Osteoblast (primary cell): ENCODE measurements at regions not wholly inside any gene's neighbourhood (a gene's known extent, or its start where the extent isn't known, plus 50 kb on each side); places are given as distances from the start of the nearest gene placed in this dataset.

Experiments used
- DNase-seq: peaks from one replicate; pipeline ENCODE4 v3.0.0; 2011; ENCODE audit warnings: low spot score, mixed read lengths; ENCODE audit not compliant: insufficient read length; ENCODE audit errors: missing footprints
- H2AFZ ChIP-seq: 2 replicates; pipeline ENCODE4 v1.6.0; 2011; ENCODE audit warnings: mild to moderate bottlenecking, low read length
- H3K27ac ChIP-seq: 2 replicates; pipeline ENCODE4 v1.5.1; 2011; ENCODE audit warnings: mild to moderate bottlenecking, low read depth, low read length, moderate library complexity
- H3K27me3 ChIP-seq: 2 replicates; pipeline ENCODE4 v1.6.0; 2012; ENCODE audit warnings: mild to moderate bottlenecking, control low read depth, inconsistent platforms, low read length, moderate library complexity; ENCODE audit not compliant: insufficient read depth
- H3K36me3 ChIP-seq: 2 replicates; pipeline ENCODE4 v1.5.1; 2011; ENCODE audit warnings: mild to moderate bottlenecking, low read length, control low read depth, moderate library complexity; ENCODE audit not compliant: insufficient read depth
- H3K4me1 ChIP-seq: 2 replicates; pipeline ENCODE4 v1.5.1; 2011; ENCODE audit warnings: mild to moderate bottlenecking, low read length, control low read depth, moderate library complexity; ENCODE audit not compliant: insufficient read depth
- H3K4me2 ChIP-seq: 2 replicates; pipeline ENCODE4 v1.6.0; 2011; ENCODE audit warnings: mild to moderate bottlenecking, low read length; ENCODE audit not compliant: insufficient read depth
- H3K4me3 ChIP-seq: fragments of 200-600 bp; sonication (generic); 3 replicates; pipeline ENCODE4 v1.5.1; 2012; ENCODE audit warnings: mild to moderate bottlenecking, low read length, inconsistent platforms; ENCODE audit not compliant: insufficient read depth
- H3K79me2 ChIP-seq: 2 replicates; pipeline ENCODE4 v1.6.0; 2012; ENCODE audit warnings: mild to moderate bottlenecking, low read length, control low read depth, inconsistent platforms; ENCODE audit not compliant: insufficient read depth
- H3K9me3 ChIP-seq: 2 replicates; pipeline ENCODE4 v1.5.1; 2011; ENCODE audit warnings: low read depth, low read length, control low read depth
- H4K20me1 ChIP-seq: 2 replicates; pipeline ENCODE4 v1.6.0; 2012; ENCODE audit warnings: mild to moderate bottlenecking, low read length, control low read depth; ENCODE audit not compliant: insufficient read depth
- CTCF ChIP-seq: IDR thresholded peaks from 2 replicates; pipeline ENCODE4 v1.5.1; 2011; ENCODE audit warnings: mild to moderate bottlenecking, low read depth, low read length, moderate library complexity; ENCODE audit errors: extremely low read depth

GRCh38 chr11:90593099-90593498 lies 370.2 kb upstream of the CHORDC1 start:
- Histone ChIP-seq H3K4me2 (no peak overlapping the region), H3K79me2 (no peaks in the 10 kb centered on the region), H3K4me3 (no peak overlapping the region), H3K4me1 (no peaks in the 10 kb centered on the region), H3K9me3 (no peaks in the 10 kb centered on the region), H3K27me3 (no peaks in the 10 kb centered on the region), H2AFZ (no peak overlapping the region), H3K27ac (no peak overlapping the region), H4K20me1 (no peaks in the 10 kb centered on the region), H3K36me3 (no peaks in the 10 kb centered on the region)
- no peak for DNase-seq
- no peak for TF ChIP-seq CTCF

- Histone ChIP-seq H3K27me3 (no peaks in the 10 kb centered on the region), H2AFZ (no peak overlapping the region), H3K27ac (no peak overlapping the region), H3K4me2 (no peak overlapping the region), H3K4me3 (no peak overlapping the region), H3K36me3 (no peaks in the 10 kb centered on the region), H3K79me2 (no peaks in the 10 kb centered on the region), H3K9me3 (no peaks in the 10 kb centered on the region), H3K4me1 (no peaks in the 10 kb centered on the region), H4K20me1 (no peaks in the 10 kb centered on the region)
- no peak for TF ChIP-seq CTCF
- DNase-seq: no peak
These were observed 367.4 kb upstream of the CHORDC1 start for GRCh38 chr11:90590286-90590685.

GRCh38 chr11:90589735-90590134 lies 366.9 kb upstream of the CHORDC1 start:
- Histone ChIP-seq H3K79me2 (no peaks in the 10 kb centered on the region), H3K36me3 (no peaks in the 10 kb centered on the region), H3K27ac (no peak overlapping the region), H4K20me1 (no peaks in the 10 kb centered on the region), H3K4me1 (no peaks in the 10 kb centered on the region), H3K4me3 (no peak overlapping the region), H3K9me3 (no peaks in the 10 kb centered on the region), H3K27me3 (no peaks in the 10 kb centered on the region), H2AFZ (no peak overlapping the region), H3K4me2 (no peak overlapping the region)
- no peak for TF ChIP-seq CTCF
- DNase-seq: no peak

GRCh38 chr11:90587896-90588295 lies 365.0 kb upstream of the CHORDC1 start:
- Histone ChIP-seq H3K36me3 (no peaks in the 10 kb centered on the region), H4K20me1 (no peaks in the 10 kb centered on the region), H3K4me2 (no peak overlapping the region), H3K27ac (no peak overlapping the region), H3K27me3 (no peaks in the 10 kb centered on the region), H3K79me2 (no peaks in the 10 kb centered on the region), H3K4me1 (no peaks in the 10 kb centered on the region), H2AFZ (no peak overlapping the region), H3K9me3 (no peaks in the 10 kb centered on the region), H3K4me3 (no peak overlapping the region)
- TF ChIP-seq CTCF: no peak
- no peak for DNase-seq
